Islet of Langerhans (tissue), 1 donor: ENCODE measurements at regions not wholly inside any gene's neighbourhood (a gene's known extent, or its start where the extent isn't known, plus 50 kb on each side); places are given as distances from the start of the nearest gene placed in this dataset.

ENCODE experiments used
- FAIRE-seq: peaks from one replicate; lab custom pipeline; 2011; peaks lifted over from hg19 to GRCh38; lab: Jason Lieb, UNC

GRCh38 chr7:80403686-80404241 is 108.1 kb downstream of the GNAT3 start:
- FAIRE-seq: no peak

- FAIRE-seq: no peak
Observed at GRCh38 chr7:80401708-80402107, 110.2 kb downstream of the GNAT3 start.

- FAIRE-seq: no peak
Observed at GRCh38 chr7:80393786-80394185, 118.1 kb downstream of the GNAT3 start.

- FAIRE-seq: peak; percentile 98
Observed at GRCh38 chr7:80392229-80393169, 119.4 kb downstream of the GNAT3 start.

- FAIRE-seq: no peak
Observed at GRCh38 chr7:80387634-80388193, 124.2 kb downstream of the GNAT3 start.

- no peak for FAIRE-seq
Observed at GRCh38 chr7:80386686-80387085, 125.2 kb downstream of the GNAT3 start.

- peak; percentile 79 for FAIRE-seq
Observed at GRCh38 chr7:80385508-80385907, 126.4 kb downstream of the GNAT3 start.

GRCh38 chr7:80380957-80381356 is 130.9 kb downstream of the GNAT3 start:
- FAIRE-seq: no peak

GRCh38 chr7:80379034-80379982 is 132.6 kb downstream of the GNAT3 start:
- FAIRE-seq: no peak

GRCh38 chr7:80374321-80374720 is 137.5 kb downstream of the GNAT3 start:
- FAIRE-seq: no peak

GRCh38 chr7:80373429-80374032 is 138.3 kb downstream of the GNAT3 start:
- FAIRE-seq: no peak

- FAIRE-seq: no peak
Observed at GRCh38 chr7:80372415-80372814, 139.4 kb downstream of the GNAT3 start.

- no peak for FAIRE-seq
Observed at GRCh38 chr7:80370587-80370986, 141.3 kb downstream of the GNAT3 start.

GRCh38 chr7:80369321-80369720 is 142.5 kb downstream of the GNAT3 start:
- no peak for FAIRE-seq

GRCh38 chr7:80362677-80363076 is 149.2 kb downstream of the GNAT3 start:
- no peak for FAIRE-seq

- FAIRE-seq: no peak
Observed at GRCh38 chr7:80362010-80362618, 149.8 kb downstream of the GNAT3 start.

- no peak for FAIRE-seq
Observed at GRCh38 chr7:80359476-80359875, 152.4 kb downstream of the GNAT3 start.

GRCh38 chr7:80359029-80359428 is 152.8 kb downstream of the GNAT3 start:
- FAIRE-seq: no peak

GRCh38 chr7:80357530-80357929 is 154.3 kb downstream of the GNAT3 start:
- FAIRE-seq: peak; percentile 86

- no peak for FAIRE-seq
Observed at GRCh38 chr7:80350430-80350829, 161.4 kb downstream of the GNAT3 start.

GRCh38 chr7:80348223-80348622 is 163.6 kb downstream of the GNAT3 start:
- no peak for FAIRE-seq
